Mucosa of descending colon (tissue), 3 donors: ENCODE measurements at regions not wholly inside any gene's neighbourhood (a gene's known extent, or its start where the extent isn't known, plus 50 kb on each side); places are given as distances from the start of the nearest gene placed in this dataset.

ENCODE experiments used
- ATAC-seq: fragments of 200-7000 bp; cut with Tn5 transposase; one replicate; pipeline ENCODE4 v1.9.1; 2020; ENCODE audit warnings: mild to moderate bottlenecking, moderate library complexity
- DNase-seq, 3 donors: peaks; one replicate each; pipeline ENCODE4 v3.0.0-alpha.2; 2020
- H3K36me3 ChIP-seq: fragments of 200-600 bp; one replicate; pipeline ENCODE4 v1.8.0; 2021; ENCODE audit warnings: low read depth, mild to moderate bottlenecking
- H3K4me1 ChIP-seq: fragments of 200-600 bp; one replicate; pipeline ENCODE4 v1.8.0; 2021; ENCODE audit warnings: low read depth, mild to moderate bottlenecking
- H3K4me3 ChIP-seq: fragments of 200-600 bp; one replicate; pipeline ENCODE4 v1.8.0; 2021; ENCODE audit warnings: mild to moderate bottlenecking
- H3K9me3 ChIP-seq: fragments of 200-600 bp; one replicate; pipeline ENCODE4 v1.8.0; 2021; ENCODE audit warnings: mild to moderate bottlenecking
- intact Hi-C, 2 donors: fragments of 100-400 bp; cut with DNase I in 1 of 2; cut with micrococcal nuclease in 1 of 2; formaldehyde crosslinking; loops; one replicate each; pipeline versions ENCODE4 v1.11.0 to v1.11.1; 2022; cut with DNase I, micrococcal nuclease
- TF ChIP-seq, protein P1 (sequence below): fragments of 200-600 bp; IDR thresholded peaks from one replicate; pipeline ENCODE4 v1.8.0; 2022; ENCODE audit warnings: antibody characterized with exemption, mild to moderate bottlenecking
- donor health status: DM: no; HTN: no; CAD: no; lungs with moderate emphysema.
- donor health status: DM: no; HTN: no; CAD: no.
- donor health status: DM: no; HTN: yes; CAD: no.

DNA sequence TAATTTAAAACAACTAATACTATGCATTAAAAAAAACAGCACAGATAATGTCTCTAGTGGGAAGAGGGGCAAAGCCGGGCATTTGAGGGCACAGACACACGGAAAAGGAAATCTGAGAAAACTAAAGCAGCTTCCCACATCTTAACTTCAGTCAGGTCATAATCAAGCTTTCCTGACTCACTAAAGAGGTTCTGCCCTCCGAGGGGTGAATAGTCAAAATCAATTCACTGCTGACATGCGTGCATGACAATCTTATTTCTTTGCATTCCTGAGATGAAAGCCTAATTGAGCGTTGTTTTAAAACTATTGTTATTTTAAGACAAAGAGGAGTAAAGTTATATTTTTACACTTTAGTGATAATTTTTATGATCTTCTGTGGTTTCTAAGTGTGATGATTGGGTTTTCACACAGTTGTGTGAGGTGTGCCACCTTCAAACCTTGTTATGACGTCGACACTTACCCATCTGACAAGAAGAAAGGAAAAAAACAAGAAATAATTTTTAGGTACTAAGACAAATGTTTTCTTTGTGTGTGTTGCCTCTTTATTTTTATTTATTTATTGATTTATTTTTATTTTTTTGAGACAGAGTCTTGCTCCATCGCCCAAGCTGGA, 90.9 kb downstream of the GATA6 start:
- Histone ChIP-seq H3K36me3 (no peaks in the 10 kb centered on the region), H3K9me3 (no peaks in the 10 kb centered on the region), H3K4me1 (no peaks in the 10 kb centered on the region), H3K4me3 (no peak overlapping the region)
- intact Hi-C loops = no loop called here
- ATAC-seq (no peak), DNase-seq (no peak)
- TF ChIP-seq, protein P1, sequence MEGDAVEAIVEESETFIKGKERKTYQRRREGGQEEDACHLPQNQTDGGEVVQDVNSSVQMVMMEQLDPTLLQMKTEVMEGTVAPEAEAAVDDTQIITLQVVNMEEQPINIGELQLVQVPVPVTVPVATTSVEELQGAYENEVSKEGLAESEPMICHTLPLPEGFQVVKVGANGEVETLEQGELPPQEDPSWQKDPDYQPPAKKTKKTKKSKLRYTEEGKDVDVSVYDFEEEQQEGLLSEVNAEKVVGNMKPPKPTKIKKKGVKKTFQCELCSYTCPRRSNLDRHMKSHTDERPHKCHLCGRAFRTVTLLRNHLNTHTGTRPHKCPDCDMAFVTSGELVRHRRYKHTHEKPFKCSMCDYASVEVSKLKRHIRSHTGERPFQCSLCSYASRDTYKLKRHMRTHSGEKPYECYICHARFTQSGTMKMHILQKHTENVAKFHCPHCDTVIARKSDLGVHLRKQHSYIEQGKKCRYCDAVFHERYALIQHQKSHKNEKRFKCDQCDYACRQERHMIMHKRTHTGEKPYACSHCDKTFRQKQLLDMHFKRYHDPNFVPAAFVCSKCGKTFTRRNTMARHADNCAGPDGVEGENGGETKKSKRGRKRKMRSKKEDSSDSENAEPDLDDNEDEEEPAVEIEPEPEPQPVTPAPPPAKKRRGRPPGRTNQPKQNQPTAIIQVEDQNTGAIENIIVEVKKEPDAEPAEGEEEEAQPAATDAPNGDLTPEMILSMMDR = no peak

DNA sequence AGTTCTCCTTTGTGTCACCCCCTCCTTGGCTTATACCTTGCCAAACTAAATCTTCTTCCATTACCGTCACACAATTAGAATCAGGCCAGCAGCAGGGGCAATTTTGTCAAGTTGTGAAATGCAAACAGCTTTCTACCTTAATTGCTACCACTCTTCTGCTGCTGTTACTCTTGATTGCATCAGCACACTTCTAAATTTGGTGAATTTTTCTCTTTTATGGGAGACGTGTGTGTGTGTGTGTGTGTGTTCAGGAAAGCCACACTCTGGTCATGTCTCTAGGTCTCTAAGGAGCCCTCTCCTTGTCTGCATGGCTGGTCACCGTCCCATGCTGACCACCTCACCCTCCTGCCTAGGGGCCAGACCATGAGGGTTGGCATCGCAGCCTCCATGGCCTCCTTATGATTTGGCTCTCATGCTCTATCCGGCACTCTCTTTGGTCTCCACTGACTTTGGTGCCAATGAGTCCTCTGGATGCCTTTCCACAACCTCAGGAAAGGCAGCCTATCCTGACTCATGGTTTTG, 87.7 kb downstream of the GATA6 start:
- ATAC-seq = no peak

DNA sequence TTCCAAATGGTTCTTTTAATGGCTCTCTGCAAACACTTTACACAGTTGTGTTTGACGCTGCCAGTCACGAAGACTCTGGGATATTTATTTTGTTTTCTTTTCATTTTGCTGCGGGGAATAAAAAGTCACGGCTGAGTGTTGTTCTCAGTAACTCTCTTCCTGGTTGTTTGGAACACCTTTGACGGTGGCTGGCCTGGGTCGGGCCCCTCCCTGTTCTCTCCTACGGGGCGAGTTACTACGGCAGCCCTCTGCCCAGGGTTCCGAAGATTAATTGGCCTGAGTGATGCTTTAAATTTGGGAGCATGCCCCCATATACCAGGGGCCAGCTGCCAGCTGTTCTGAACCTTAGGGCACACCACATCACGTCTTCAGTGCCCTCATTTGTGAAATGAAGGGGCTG, 84.7 kb downstream of the GATA6 start:
- ATAC-seq = peak; percentile 70
- Histone ChIP-seq H3K36me3 (no peaks in the 10 kb centered on the region), H3K9me3 (no peaks in the 10 kb centered on the region), H3K4me1 (peaks cover 12% of the 10 kb centered on the region), H3K4me3 (no peak overlapping the region)
- TF ChIP-seq, protein P1 = no peak
- peak; percentile 53 to 67 (median 59) for DNase-seq
- intact Hi-C loops = no loop called here

More for the DNA sequence above, 87.7 kb downstream of the GATA6 start:
- H3K4me3 ChIP-seq = no peak overlapping the region
- intact Hi-C loops = no loop called here
- no peaks in the 10 kb centered on the region for H3K36me3 ChIP-seq
- no peaks in the 10 kb centered on the region for H3K9me3 ChIP-seq
- TF ChIP-seq, protein P1 = no peak
- DNase-seq = no peak
- H3K4me1 ChIP-seq = peaks cover 6% of the 10 kb centered on the region

DNA sequence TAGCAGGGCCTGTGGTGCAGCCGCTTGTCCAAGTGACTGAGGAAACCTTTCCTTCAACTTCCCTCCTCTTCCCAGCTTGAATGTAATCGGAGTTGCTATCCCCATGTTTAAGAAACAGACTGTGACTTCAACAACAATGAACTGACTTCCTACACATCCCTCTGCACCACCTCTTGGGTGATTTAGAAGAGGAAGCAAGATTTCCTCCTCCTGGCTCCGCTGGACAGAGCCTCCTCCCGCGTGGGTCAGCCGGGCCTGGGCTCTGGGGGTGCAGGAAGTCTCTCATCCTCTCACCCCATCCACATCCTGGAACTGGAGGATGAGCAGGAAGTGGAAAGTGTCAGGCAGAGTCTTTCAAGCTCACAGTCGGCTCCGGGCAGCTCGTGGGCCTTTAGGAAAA, 84.3 kb downstream of the GATA6 start:
- DNase-seq (peak in 2 of 3 donors; percentile 28 to 49), ATAC-seq (peak; percentile 33)
- TF ChIP-seq, protein P1 = no peak
- Histone ChIP-seq H3K4me3 (no peak overlapping the region), H3K36me3 (no peaks in the 10 kb centered on the region), H3K9me3 (no peaks in the 10 kb centered on the region), H3K4me1 (peaks cover 12% of the 10 kb centered on the region)
- intact Hi-C loops = no loop called here

DNA sequence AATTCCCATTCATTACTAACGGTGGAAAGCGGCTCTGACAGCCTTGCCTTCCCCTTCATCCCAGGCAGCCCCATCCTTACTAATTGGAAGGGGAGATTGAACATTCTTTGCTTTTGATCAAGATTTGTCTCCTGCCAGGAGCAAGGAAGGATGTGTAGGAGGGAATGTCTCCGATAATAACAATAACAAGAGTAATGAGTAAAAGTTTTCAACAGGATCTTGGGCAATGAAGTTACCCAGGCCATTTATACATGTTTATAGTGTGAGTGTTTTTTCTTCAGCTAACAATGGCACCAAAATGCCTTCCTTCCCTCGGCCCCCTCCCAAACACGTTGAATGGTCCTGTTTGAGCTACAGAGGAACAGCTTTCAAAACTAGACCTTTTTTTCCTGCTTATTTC, 83.8 kb downstream of the GATA6 start:
- H3K36me3 ChIP-seq = no peaks in the 10 kb centered on the region
- peaks cover 12% of the 10 kb centered on the region for H3K4me1 ChIP-seq
- DNase-seq (no peak), ATAC-seq (no peak)
- TF ChIP-seq, protein P1 = no peak
- intact Hi-C loops = no loop called here
- no peak overlapping the region for H3K4me3 ChIP-seq
- no peaks in the 10 kb centered on the region for H3K9me3 ChIP-seq
